B cell (primary cell): ENCODE measurements at regions not wholly inside any gene's neighbourhood (a gene's known extent, or its start where the extent isn't known, plus 50 kb on each side); places are given as distances from the start of the nearest gene placed in this dataset.

Source experiments
- ATAC-seq: fragments of 200-7000 bp; cut with Tn5 transposase; one replicate; pipeline ENCODE4 v1.10.0; 2021; ENCODE audit warnings: low read depth, mild to moderate bottlenecking, moderate number of reproducible peaks, moderate library complexity
- CTCF ChIA-PET: fragments of 350-600 bp; sonication (Branson Sonifier 250); formaldehyde crosslinking; loops from one replicate; lab custom pipeline; 2021; ENCODE audit warnings: antibody characterized with exemption, inconsistent platforms; lab: Charles Lee
- POLR2A ChIA-PET: fragments of 350-600 bp; sonication (Branson Sonifier 250); formaldehyde crosslinking; loops from one replicate; lab custom pipeline; 2021; ENCODE audit warnings: antibody characterized with exemption; lab: Charles Lee
- DNase-seq: peaks from one replicate; pipeline ENCODE4 v3.0.0; 2013
- H2AFZ ChIP-seq: 2 replicates; pipeline ENCODE4 v1.6.1; 2012; ENCODE audit warnings: mild to moderate bottlenecking, low read depth, low read length; ENCODE audit not compliant: insufficient read depth, poor library complexity, severe bottlenecking
- H3K27ac ChIP-seq, 2 donors: 1 replicate in 1 of 2; 2 replicates in 1 of 2; pipeline ENCODE4 v1.5.1; 2012 to 2013; ENCODE audit warnings: low read length in 2 of 2, mild to moderate bottlenecking in 2 of 2, moderate library complexity in 1 of 2
- H3K27me3 ChIP-seq, 4 experiments: fragments of 200-600 bp in 1 of 4; sonication (generic) in 1 of 4; replicated peaks in 1 of 4; 1 replicate in 2 of 4; 2 replicates in 2 of 4; pipeline versions ENCODE4 v1.6.1 to v1.7.0; 2013 to 2016; ENCODE audit warnings: low read length in 3 of 4, mild to moderate bottlenecking in 2 of 4, mixed read lengths in 1 of 4, moderate library complexity in 1 of 4; ENCODE audit not compliant: insufficient read depth in 4 of 4, control insufficient read depth in 3 of 4; ENCODE audit errors: control extremely low read depth in 1 of 4
- H3K36me3 ChIP-seq, 2 experiments: replicated peaks in 1 of 2; 1 replicate in 1 of 2; 2 replicates in 1 of 2; pipeline versions ENCODE4 v1.6.1 to v1.7.1; 2013; ENCODE audit warnings: low read length in 1 of 2; ENCODE audit not compliant: insufficient read depth in 2 of 2, control insufficient read depth in 1 of 2; ENCODE audit errors: control extremely low read depth in 1 of 2, extremely low read depth in 1 of 2
- H3K4me1 ChIP-seq, 2 donors: fragments of 200-600 bp in 1 of 2; sonication (generic) in 1 of 2; 1 replicate in 1 of 2; 2 replicates in 1 of 2; pipeline versions ENCODE4 v1.5.1 to v1.6.1; 2013 to 2017; ENCODE audit warnings: low read length in 2 of 2; ENCODE audit not compliant: control insufficient read depth in 2 of 2, insufficient read depth in 2 of 2
- H3K4me2 ChIP-seq: replicated peaks from 2 replicates; pipeline ENCODE3; 2012; ENCODE audit warnings: mild to moderate bottlenecking, low read depth, low read length; ENCODE audit not compliant: poor library complexity, severe bottlenecking
- H3K4me3 ChIP-seq, 5 experiments: fragments of 200-600 bp in 1 of 5; sonication (generic) in 1 of 5; 1 replicate in 3 of 5; 2 replicates in 2 of 5; pipeline versions ENCODE4 v1.5.1 to v1.7.0; 2011 to 2016; ENCODE audit warnings: low read length in 4 of 5, mild to moderate bottlenecking in 4 of 5, low read depth in 2 of 5, control low read depth in 1 of 5, moderate library complexity in 1 of 5; ENCODE audit not compliant: insufficient read depth in 1 of 5; ENCODE audit errors: control extremely low read depth in 1 of 5, extremely low read depth in 1 of 5
- H3K79me2 ChIP-seq: fragments of 200-600 bp; sonication (generic); one replicate; pipeline ENCODE4 v1.6.0; 2016; ENCODE audit warnings: low read length; ENCODE audit not compliant: control insufficient read depth, insufficient read depth
- H3K9ac ChIP-seq: fragments of 200-600 bp; sonication (generic); 2 replicates; pipeline ENCODE4 v1.6.1; 2017; ENCODE audit warnings: mild to moderate bottlenecking, low read length, moderate library complexity
- H3K9me3 ChIP-seq, 3 donors: one replicate each; pipeline versions ENCODE4 v1.6.1 to v1.7.1; 2013; ENCODE audit warnings: low read length in 2 of 3; ENCODE audit not compliant: control insufficient read depth in 2 of 3, insufficient read depth in 1 of 3; ENCODE audit errors: control extremely low read depth in 1 of 3
- H4K20me1 ChIP-seq: 2 replicates; pipeline ENCODE4 v1.6.0; 2012; ENCODE audit warnings: mild to moderate bottlenecking, low read length; ENCODE audit not compliant: insufficient read depth, control insufficient read depth, poor library complexity, severe bottlenecking
- H3K27ac Mint-ChIP-seq: one replicate; pipeline ENCODE4 v1.8.0; 2021; ENCODE audit warnings: mixed read lengths
- H3K27me3 Mint-ChIP-seq: one replicate; pipeline ENCODE4 v1.8.0; 2021; ENCODE audit warnings: mixed read lengths
- H3K4me1 Mint-ChIP-seq: one replicate; pipeline ENCODE4 v1.8.0; 2021; ENCODE audit warnings: mixed read lengths
- H3K4me3 Mint-ChIP-seq: one replicate; pipeline ENCODE4 v1.8.0; 2021; ENCODE audit warnings: mixed read lengths
- H3K9me3 Mint-ChIP-seq: one replicate; pipeline ENCODE4 v1.8.0; 2022; ENCODE audit warnings: mixed read lengths; ENCODE audit not compliant: insufficient read depth
- CTCF ChIP-seq: fragments of 200-600 bp; IDR thresholded peaks from one replicate; pipeline ENCODE4 v1.8.0; 2022; ENCODE audit warnings: antibody characterized with exemption, mild to moderate bottlenecking
- EZH2 ChIP-seq: IDR thresholded peaks from 2 replicates; pipeline ENCODE4 v1.6.1; 2012; ENCODE audit warnings: borderline replicate concordance, low read depth, mild to moderate bottlenecking, moderate library complexity, low read length; ENCODE audit not compliant: insufficient read depth, poor library complexity, severe bottlenecking
- WGBS: methylation state at CpG from one replicate; pipeline ENCODE4 v1.1.5; 2013; ENCODE audit warnings: missing lambda C conversion rate; ENCODE audit not compliant: insufficient coverage; 5-methylcytosine and 5-hydroxymethylcytosine counted together
- intact Hi-C: fragments of 100-400 bp; cut with micrococcal nuclease; formaldehyde crosslinking; loops from one replicate; pipeline ENCODE4 v1.10.0; 2022

- Mint-ChIP-seq H3K4me1 (no peaks in the 10 kb centered on the region), H3K9me3 (no peaks in the 10 kb centered on the region), H3K27me3 (no peaks in the 10 kb centered on the region), H3K4me3 (no peak overlapping the region), H3K27ac (no peak overlapping the region)
- Histone ChIP-seq H3K79me2 (no peaks in the 10 kb centered on the region), H3K27ac (no peak overlapping the region), H4K20me1 (no peaks in the 10 kb centered on the region), H3K9me3 (peaks cover 0 to 31% (median 0%) of the 10 kb centered on the region in 3 donors), H3K36me3 (no peaks in the 10 kb centered on the region), H3K4me1 (no peaks in the 10 kb centered on the region), H3K4me2 (no peak overlapping the region), H3K9ac (no peak overlapping the region), H3K27me3 (no peaks in the 10 kb centered on the region), H2AFZ (no peak overlapping the region), H3K4me3 (no peak overlapping the region)
- no peak for DNase-seq
- no peak for TF ChIP-seq CTCF
- TF ChIP-seq EZH2 = no peak
- POLR2A ChIA-PET = no interaction called here
- WGBS = 94% methylated on average over 11 of the region's 14 CpGs
- CTCF ChIA-PET = no interaction called here
- no peak for ATAC-seq
- intact Hi-C loops = no loop called here
These were observed 731.9 kb upstream of the SALL3 start for GRCh38 chr18:78247615-78248289.

GRCh38 chr18:78255013-78255412, 724.6 kb upstream of the SALL3 start:
- POLR2A ChIA-PET = no interaction called here
- TF ChIP-seq EZH2 (no peak), CTCF (no peak)

More at GRCh38 chr18:78255013-78255412, 724.6 kb upstream of the SALL3 start:
- no peak overlapping the region for H3K27ac ChIP-seq
- H3K4me3 ChIP-seq = no peak overlapping the region
- intact Hi-C loops = no loop called here
- Mint-ChIP-seq H3K9me3 (peaks cover 2% of the 10 kb centered on the region), H3K4me3 (no peak overlapping the region), H3K4me1 (no peaks in the 10 kb centered on the region), H3K27me3 (no peaks in the 10 kb centered on the region), H3K27ac (no peak overlapping the region)
- H3K9ac ChIP-seq = no peak overlapping the region
- no peak overlapping the region for H3K4me2 ChIP-seq
- peaks cover 0 to 5% (median 0%) of the 10 kb centered on the region in 3 donors for H3K9me3 ChIP-seq
- H3K27me3 ChIP-seq = no peaks in the 10 kb centered on the region
- DNase-seq (no peak), ATAC-seq (no peak)
- no peaks in the 10 kb centered on the region for H4K20me1 ChIP-seq
- H2AFZ ChIP-seq = no peak overlapping the region
- H3K4me1 ChIP-seq = no peaks in the 10 kb centered on the region
- no peaks in the 10 kb centered on the region for H3K79me2 ChIP-seq
- CTCF ChIA-PET = no interaction called here
- no peaks in the 10 kb centered on the region for H3K36me3 ChIP-seq
- 85% methylated on average over 8 of the region's 10 CpGs for WGBS
